Neural progenitor cell (in vitro differentiated cells): ENCODE measurements at regions not wholly inside any gene's neighbourhood (a gene's known extent, or its start where the extent isn't known, plus 50 kb on each side); places are given as distances from the start of the nearest gene placed in this dataset.

ENCODE experiments used
- CTCF ChIP-seq: fragments of 200-600 bp; sonication (generic); IDR thresholded peaks from 2 replicates; pipeline ENCODE4 v1.5.1; 2017; ENCODE audit warnings: antibody characterized with exemption, mild to moderate bottlenecking
- EZH2 ChIP-seq: fragments of 200-600 bp; sonication (generic); IDR thresholded peaks from 2 replicates; pipeline ENCODE4 v1.6.1; 2017; ENCODE audit warnings: antibody characterized with exemption, mild to moderate bottlenecking, moderate library complexity
- EZH2phosphoT487 ChIP-seq: fragments of 200-600 bp; sonication (generic); IDR thresholded peaks from 2 replicates; pipeline ENCODE4 v1.6.1; 2017; ENCODE audit warnings: antibody characterized with exemption

DNA sequence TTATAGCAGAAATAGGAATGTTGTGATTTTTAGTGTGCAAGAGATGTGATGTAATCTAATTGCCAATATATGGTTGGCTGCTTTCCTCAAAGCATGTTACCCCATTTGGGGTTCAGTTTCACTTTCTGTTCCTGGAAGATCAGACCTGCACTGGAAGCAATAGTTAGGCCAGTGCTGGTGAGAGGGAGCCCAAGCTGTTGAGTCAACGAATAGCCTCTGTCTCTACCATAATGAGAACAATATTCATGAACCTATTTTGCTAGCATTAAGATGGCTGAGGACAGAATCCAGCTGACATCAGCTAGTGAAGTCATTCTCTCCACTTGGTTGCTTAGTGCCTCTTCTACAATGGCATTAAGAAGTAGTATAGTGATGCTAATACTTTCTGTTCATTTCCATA is 379.9 kb upstream of the DCN start:
- TF ChIP-seq CTCF (no peak), EZH2 (no peak), EZH2phosphoT487 (no peak)
